HuH-7 (cell line): ENCODE measurements at regions not wholly inside any gene's neighbourhood (a gene's known extent, or its start where the extent isn't known, plus 50 kb on each side); places are given as distances from the start of the nearest gene placed in this dataset.
"Not testable (repeated sequence)": the region's sequence is repeated elsewhere in the genome, so short reads cannot be mapped to it uniquely, and the experiment has no call there.

Experiments
- DNase-seq: peaks from one replicate; pipeline ENCODE4 v3.0.0; 2011; ENCODE audit warnings: low spot score

GRCh38 chr13:80173224-80173623 is 167.7 kb downstream of the SPRY2 start:
- no peak for DNase-seq

- DNase-seq: no peak
These were observed 169.8 kb downstream of the SPRY2 start for GRCh38 chr13:80171096-80171495.

- no peak for DNase-seq
These were observed 172.7 kb downstream of the SPRY2 start for GRCh38 chr13:80168089-80168850.

- DNase-seq: no peak
These were observed 174.6 kb downstream of the SPRY2 start for GRCh38 chr13:80166352-80166751.

GRCh38 chr13:80164462-80164861 is 176.5 kb downstream of the SPRY2 start:
- no peak for DNase-seq

- no peak for DNase-seq
These were observed 179.0 kb downstream of the SPRY2 start for GRCh38 chr13:80161896-80162295.

GRCh38 chr13:80161219-80161618 is 179.7 kb downstream of the SPRY2 start:
- DNase-seq: no peak

GRCh38 chr13:80160110-80160509 is 180.8 kb downstream of the SPRY2 start:
- no peak for DNase-seq

GRCh38 chr13:80157261-80157932 is 183.5 kb downstream of the SPRY2 start:
- DNase-seq: no peak

- not testable (repeated sequence) for DNase-seq
These were observed 188.8 kb downstream of the SPRY2 start for GRCh38 chr13:80152142-80152541.

GRCh38 chr13:80151016-80151415 is 189.9 kb downstream of the SPRY2 start:
- no peak for DNase-seq

GRCh38 chr13:80149736-80150135 is 191.2 kb downstream of the SPRY2 start:
- DNase-seq: no peak

GRCh38 chr13:80145171-80145690 is 195.7 kb downstream of the SPRY2 start:
- DNase-seq: no peak

GRCh38 chr13:80144493-80144892 is 196.4 kb downstream of the SPRY2 start:
- no peak for DNase-seq

GRCh38 chr13:80141123-80141849 is 199.6 kb downstream of the SPRY2 start:
- DNase-seq: no peak

- DNase-seq: no peak
These were observed 200.2 kb downstream of the SPRY2 start for GRCh38 chr13:80140685-80141084.

- no peak for DNase-seq
These were observed 201.7 kb downstream of the SPRY2 start for GRCh38 chr13:80139196-80139595.

- DNase-seq: no peak
These were observed 202.9 kb downstream of the SPRY2 start for GRCh38 chr13:80137994-80138393.

GRCh38 chr13:80134346-80134745 is 206.6 kb downstream of the SPRY2 start:
- DNase-seq: no peak

- DNase-seq: no peak
These were observed 207.2 kb downstream of the SPRY2 start for GRCh38 chr13:80133631-80134261.

GRCh38 chr13:80132741-80133601 is 208.0 kb downstream of the SPRY2 start:
- DNase-seq: peak; percentile 32
